A673 (cell line): ENCODE measurements at regions not wholly inside any gene's neighbourhood (a gene's known extent, or its start where the extent isn't known, plus 50 kb on each side); places are given as distances from the start of the nearest gene placed in this dataset.

Source experiments
- BruUV-seq: library from RNA; stranded (reverse); fragments of 400-500 nt; replicated peaks from 2 replicates; lab custom pipeline; 2021; lab: Mats Ljungman, UMichigan
- CTCF ChIA-PET: fragments of 300-600 bp; sonication (Branson Sonifier 250); formaldehyde crosslinking; loops from one replicate; lab custom pipeline; 2022; ENCODE audit warnings: antibody characterized with exemption; lab: Charles Lee
- POLR2A ChIA-PET: fragments of 300-600 bp; sonication (Branson Sonifier 250); formaldehyde crosslinking; loops from one replicate; lab custom pipeline; 2022; ENCODE audit warnings: antibody characterized with exemption; ENCODE audit not compliant: low non-redundant PET; lab: Charles Lee
- DNase-seq: peaks from one replicate; pipeline ENCODE4 v3.0.0-alpha.2; 2015; ENCODE audit warnings: low spot score
- H3K27ac ChIP-seq: fragments of 200-600 bp; sonication (generic); 2 replicates; pipeline ENCODE4 v1.5.1; 2016; ENCODE audit warnings: mixed run types, low read depth, mild to moderate bottlenecking, mixed read lengths, antibody characterized with exemption, low read length; ENCODE audit not compliant: poor library complexity, severe bottlenecking
- H3K27me3 ChIP-seq: fragments of 200-600 bp; sonication (generic); replicated peaks from 2 replicates; pipeline ENCODE4 v1.6.1; 2017; ENCODE audit warnings: mixed run types, low read depth, mild to moderate bottlenecking, mixed read lengths, antibody characterized with exemption, low read length; ENCODE audit not compliant: insufficient read depth, poor library complexity
- H3K36me3 ChIP-seq: fragments of 200-600 bp; sonication (generic); 2 replicates; pipeline ENCODE4 v1.6.1; 2016; ENCODE audit warnings: mixed run types, mild to moderate bottlenecking, mixed read lengths, antibody characterized with exemption, low read length; ENCODE audit not compliant: insufficient read depth, poor library complexity, severe bottlenecking
- H3K4me1 ChIP-seq: fragments of 200-600 bp; sonication (generic); 2 replicates; pipeline ENCODE4 v1.6.1; 2017; ENCODE audit warnings: mixed run types, mild to moderate bottlenecking, mixed read lengths, antibody characterized with exemption, low read length; ENCODE audit not compliant: insufficient read depth, poor library complexity, severe bottlenecking
- H3K4me3 ChIP-seq: fragments of 200-600 bp; sonication (generic); 2 replicates; pipeline ENCODE4 v1.5.1; 2016; ENCODE audit warnings: low read depth, mixed run types, mild to moderate bottlenecking, mixed read lengths, low read length; ENCODE audit not compliant: poor library complexity, severe bottlenecking
- H3K9me3 ChIP-seq: fragments of 200-600 bp; sonication (generic); 2 replicates; pipeline ENCODE4 v1.6.1; 2016; ENCODE audit warnings: mixed run types, low read depth, mild to moderate bottlenecking, mixed read lengths, antibody characterized with exemption, low read length; ENCODE audit not compliant: poor library complexity, severe bottlenecking
- CTCF ChIP-seq: fragments of 300-800, 200-600 bp; sonication (generic); conservative IDR thresholded peaks from 2 replicates; pipeline ENCODE4 v1.5.1; 2017; ENCODE audit warnings: low read depth, mild to moderate bottlenecking, antibody characterized with exemption, low read length, moderate library complexity, mixed read lengths
- EZH2 ChIP-seq: fragments of 200-600 bp; sonication (generic); IDR thresholded peaks from 2 replicates; pipeline ENCODE4 v1.6.1; 2017; ENCODE audit warnings: borderline replicate concordance, low read depth, mild to moderate bottlenecking, mixed read lengths, antibody characterized with exemption, low read length; ENCODE audit not compliant: poor library complexity, severe bottlenecking
- intact Hi-C: fragments of 100-400 bp; cut with micrococcal nuclease; formaldehyde crosslinking; loops from one replicate; pipeline ENCODE4 v1.10.0; 2022; ENCODE audit not compliant: unreplicated experiment

GRCh38 chr15:38111070-38111469 lies 141.6 kb upstream of the SPRED1 start:
- H3K27ac ChIP-seq, result no peak overlapping the region
- intact Hi-C loops, result no loop called here
- CTCF ChIA-PET, result no interaction called here
- H3K36me3 ChIP-seq, result no peaks in the 10 kb centered on the region
- DNase-seq, result no peak
- BruUV-seq, result no TSS peak
- H3K4me3 ChIP-seq, result no peak overlapping the region
- peaks cover 9% of the 10 kb centered on the region for H3K4me1 ChIP-seq
- no peaks in the 10 kb centered on the region for H3K9me3 ChIP-seq
- POLR2A ChIA-PET, result no interaction called here
- H3K27me3 ChIP-seq, result no peaks in the 10 kb centered on the region
- no peak for TF ChIP-seq EZH2
- no peak for TF ChIP-seq CTCF

- ChIA-PET POLR2A (no interaction called here), CTCF (no interaction called here)
- BruUV-seq, result no TSS peak
- no peaks in the 10 kb centered on the region for H3K27me3 ChIP-seq
- peak; percentile 28 for DNase-seq
- H3K4me3 ChIP-seq, result no peak overlapping the region
- H3K27ac ChIP-seq, result no peak overlapping the region
- peaks cover 9% of the 10 kb centered on the region for H3K4me1 ChIP-seq
- H3K9me3 ChIP-seq, result no peaks in the 10 kb centered on the region
- intact Hi-C loops, result no loop called here
- no peaks in the 10 kb centered on the region for H3K36me3 ChIP-seq
- TF ChIP-seq CTCF (no peak), EZH2 (no peak)
Measured at GRCh38 chr15:38112406-38112805, 140.2 kb upstream of the SPRED1 start.

GRCh38 chr15:38115121-38115520 lies 137.5 kb upstream of the SPRED1 start:
- intact Hi-C loops, result no loop called here
- H3K4me3 ChIP-seq, result no peak overlapping the region
- H3K4me1 ChIP-seq, result peaks cover 9% of the 10 kb centered on the region
- TF ChIP-seq CTCF (no peak), EZH2 (no peak)
- H3K9me3 ChIP-seq, result no peaks in the 10 kb centered on the region
- ChIA-PET POLR2A (interaction anchor here (0.6 kb wide), 1 partner anchor 9 kb away, joined by 3 read pairs; no protein-coding TSS in a partner anchor), CTCF (no interaction called here)
- no peak for DNase-seq
- H3K27me3 ChIP-seq, result no peaks in the 10 kb centered on the region
- no peak overlapping the region for H3K27ac ChIP-seq
- BruUV-seq, result no TSS peak
- no peaks in the 10 kb centered on the region for H3K36me3 ChIP-seq
